DND-41 (cell line): ENCODE measurements at regions not wholly inside any gene's neighbourhood (a gene's known extent, or its start where the extent isn't known, plus 50 kb on each side); places are given as distances from the start of the nearest gene placed in this dataset.

ENCODE experiments used
- CTCF ChIP-seq: IDR thresholded peaks from 2 replicates; pipeline ENCODE4 v1.5.1; 2012; ENCODE audit warnings: borderline replicate concordance, low read length, moderate library complexity, mild to moderate bottlenecking; ENCODE audit not compliant: poor library complexity, severe bottlenecking; ENCODE audit errors: extremely low read depth
- EZH2 ChIP-seq: IDR thresholded peaks from 3 replicates; pipeline ENCODE4 v1.6.1; 2012; ENCODE audit warnings: borderline replicate concordance, low read depth, mild to moderate bottlenecking, moderate library complexity, low read length, inconsistent platforms; ENCODE audit not compliant: severe bottlenecking

- TF ChIP-seq EZH2 (no peak), CTCF (no peak)
These were observed 135.2 kb upstream of the COL11A1 start for GRCh38 chr1:103243481-103243880.
